HS-5 (cell line): ENCODE measurements at regions not wholly inside any gene's neighbourhood (a gene's known extent, or its start where the extent isn't known, plus 50 kb on each side); places are given as distances from the start of the nearest gene placed in this dataset.

ENCODE experiments used
- DNase-seq: peaks from one replicate; pipeline ENCODE4 v3.0.0-alpha.2; 2012; ENCODE audit warnings: low read depth

- DNase-seq: no peak
Observed at GRCh38 chr13:73934771-73935170, 199.4 kb downstream of the KLF12 start.

DNA sequence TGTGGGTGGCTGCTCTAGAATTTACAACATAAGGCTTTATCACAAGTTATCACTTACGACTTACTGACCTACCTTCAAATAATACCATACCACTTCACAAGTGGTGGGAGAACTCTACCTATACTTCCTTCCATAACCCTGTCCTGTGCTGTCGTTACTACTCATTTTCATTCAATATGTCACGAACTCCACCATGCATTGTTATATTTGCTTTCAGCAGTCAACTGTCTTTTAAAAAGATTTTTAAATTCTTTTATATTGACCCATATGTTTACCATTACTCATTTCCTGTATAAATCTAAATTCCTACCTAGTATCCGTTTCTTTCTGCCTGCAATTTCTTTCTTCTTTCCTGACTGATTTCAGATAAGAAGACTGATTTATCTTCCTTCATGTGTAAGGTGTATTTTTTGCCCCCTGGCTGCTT is 200.0 kb downstream of the KLF12 start:
- no peak for DNase-seq

GRCh38 chr13:73933795-73934194 is 200.4 kb downstream of the KLF12 start:
- DNase-seq: no peak

GRCh38 chr13:73932091-73932490 is 202.1 kb downstream of the KLF12 start:
- DNase-seq: no peak

DNA sequence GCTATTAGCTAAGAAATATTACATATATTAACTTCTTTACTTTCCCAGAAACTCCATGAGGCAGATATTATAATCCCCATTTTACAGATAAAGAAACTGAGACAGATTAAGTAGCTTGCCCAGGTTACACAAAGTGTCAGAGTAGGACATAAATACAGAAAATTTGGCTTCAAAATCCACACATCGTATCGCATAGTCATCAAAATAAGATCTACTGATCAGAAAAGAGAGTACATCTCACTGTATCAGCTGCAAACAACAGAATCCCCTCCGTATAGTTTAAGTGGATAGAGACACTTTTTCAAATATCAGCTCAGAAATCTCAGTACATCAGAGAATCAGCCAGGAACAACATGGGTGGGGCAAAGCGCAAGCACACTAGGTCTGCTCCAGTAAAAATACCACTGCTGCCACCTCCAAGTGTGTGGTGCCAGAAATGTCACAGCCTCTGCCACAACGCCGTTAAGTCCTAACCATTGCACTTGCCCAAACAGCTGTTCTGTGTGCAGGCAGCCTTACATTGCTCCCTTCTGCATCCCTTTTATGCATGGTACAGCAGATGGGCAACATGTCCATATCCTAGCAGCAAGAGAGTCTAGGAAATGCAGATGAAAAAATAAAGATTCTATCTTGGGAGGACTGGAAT is 204.8 kb downstream of the KLF12 start:
- DNase-seq: no peak

DNA sequence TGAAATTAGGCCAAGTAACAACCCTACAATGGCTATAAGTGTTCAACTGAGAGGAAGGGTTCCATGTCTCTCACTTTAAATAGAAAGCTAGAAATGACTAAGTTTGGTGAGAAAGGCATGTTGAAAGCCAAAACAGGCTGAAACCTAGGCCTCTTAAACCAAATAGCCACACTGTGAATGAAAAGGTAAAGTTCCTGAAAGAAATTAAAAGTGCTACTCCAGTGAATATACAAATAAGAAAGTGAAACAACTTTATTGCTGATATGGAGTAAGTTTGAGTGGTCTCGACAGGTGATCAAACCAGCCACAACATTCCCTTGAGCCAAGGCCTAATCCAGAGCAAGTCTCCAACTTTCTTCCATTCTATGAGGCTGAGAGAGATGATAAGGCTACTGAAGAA is 209.6 kb downstream of the KLF12 start:
- DNase-seq: no peak

DNA sequence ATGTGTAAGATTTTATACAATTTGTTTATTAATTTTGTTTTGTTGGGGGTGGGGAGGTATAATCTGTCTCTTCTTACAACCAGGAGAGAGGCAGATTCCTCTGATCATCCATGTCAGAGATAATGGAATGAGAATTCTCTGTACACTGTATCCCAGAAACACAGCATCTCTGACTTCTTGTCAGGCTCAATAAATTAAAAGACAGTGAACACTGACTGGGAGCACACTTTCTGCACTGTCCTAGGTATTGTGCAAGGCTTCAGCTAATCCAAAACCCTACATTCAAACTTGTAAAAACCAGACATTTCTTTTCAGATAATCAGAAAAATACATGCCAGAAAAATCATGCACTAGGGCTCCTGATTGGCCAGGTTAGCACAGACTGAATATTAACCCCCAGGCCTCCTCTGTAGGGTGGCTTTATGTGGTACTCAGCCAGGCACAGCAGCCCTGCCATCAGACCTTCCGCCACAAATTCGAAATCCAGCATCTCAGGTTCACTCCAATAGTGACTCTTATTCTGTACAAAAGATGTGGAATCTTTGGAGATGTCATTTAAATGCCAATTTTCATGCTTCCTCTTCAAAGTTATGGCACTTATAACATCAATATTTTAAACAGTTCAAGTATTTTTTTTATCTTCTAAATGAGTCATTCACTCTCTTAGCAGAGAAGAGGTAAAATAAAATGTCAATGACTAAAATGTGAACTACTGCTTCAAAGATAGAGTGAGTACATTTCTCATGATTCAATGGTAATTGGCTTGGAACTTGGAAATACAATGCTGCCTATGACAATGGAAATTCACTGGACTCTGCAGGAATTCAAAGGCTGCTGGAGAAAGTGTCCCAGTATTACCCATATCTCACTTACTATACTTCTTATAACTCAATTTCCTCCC is 211.5 kb downstream of the KLF12 start:
- no peak for DNase-seq

- no peak for DNase-seq
Observed at GRCh38 chr13:73918691-73919090, 215.5 kb downstream of the KLF12 start.

- no peak for DNase-seq
Observed at GRCh38 chr13:73913751-73914518, 220.3 kb downstream of the KLF12 start.

GRCh38 chr13:73913079-73913740 is 221.0 kb downstream of the KLF12 start:
- no peak for DNase-seq

DNA sequence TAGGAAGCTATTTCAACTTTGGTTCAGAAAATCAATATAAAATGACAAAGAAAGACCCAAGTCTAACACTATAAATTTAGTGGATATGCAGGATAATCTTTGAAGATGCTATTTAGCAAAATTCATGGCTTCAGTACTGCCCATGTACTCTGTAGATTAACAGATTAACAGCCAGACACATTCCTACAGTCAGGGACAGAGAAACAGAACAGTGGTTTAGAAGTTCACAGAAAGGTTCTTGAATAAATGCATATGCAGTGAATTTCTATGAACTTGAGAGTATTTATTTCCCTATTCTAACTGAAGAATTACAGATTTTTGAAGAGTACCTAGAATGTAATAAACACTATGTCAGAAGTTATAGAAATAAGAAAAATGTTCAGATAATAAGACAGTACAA is 222.8 kb downstream of the KLF12 start:
- DNase-seq: no peak

DNA sequence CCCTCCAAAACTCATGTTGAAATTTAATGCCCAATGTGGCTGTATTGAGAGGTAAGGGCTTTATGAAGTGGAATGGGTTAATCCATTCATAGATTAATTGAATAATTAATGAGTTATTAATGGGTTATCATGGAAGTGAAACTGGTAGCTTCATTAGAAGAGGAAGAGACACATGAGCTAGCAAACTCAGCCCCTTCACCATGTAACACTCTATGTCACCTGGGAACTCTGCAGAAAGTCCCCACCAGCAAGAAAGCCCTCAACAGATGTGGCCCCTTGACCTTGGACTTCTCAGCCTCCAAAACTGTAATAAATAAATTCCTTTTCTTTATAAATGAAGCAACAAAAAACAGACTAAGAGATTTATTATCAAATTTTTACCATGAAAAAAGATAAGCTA is 223.5 kb downstream of the KLF12 start:
- DNase-seq: no peak

- no peak for DNase-seq
Observed at GRCh38 chr13:73908809-73909208, 225.4 kb downstream of the KLF12 start.

- no peak for DNase-seq
Observed at GRCh38 chr13:73904625-73905024, 229.6 kb downstream of the KLF12 start.

DNA sequence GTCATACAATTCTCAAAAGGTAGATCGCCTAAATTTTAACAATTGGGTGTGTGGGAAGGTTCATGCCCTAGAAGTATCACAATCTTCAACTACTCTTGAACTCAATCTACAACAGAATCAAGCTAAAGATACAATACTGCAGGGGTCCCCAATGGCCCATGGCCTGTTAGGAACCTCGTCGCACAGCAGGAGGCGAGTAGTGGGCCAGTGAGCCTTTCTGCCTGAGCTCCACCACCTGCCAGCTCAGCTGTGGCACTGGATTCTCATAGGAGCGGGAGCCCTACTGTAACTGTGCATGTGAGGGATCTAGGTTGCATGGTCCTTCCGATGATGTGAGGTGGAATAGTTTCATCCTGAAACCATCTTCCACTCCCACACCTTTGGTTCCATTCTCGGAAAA is 230.6 kb downstream of the KLF12 start:
- DNase-seq: no peak

DNA sequence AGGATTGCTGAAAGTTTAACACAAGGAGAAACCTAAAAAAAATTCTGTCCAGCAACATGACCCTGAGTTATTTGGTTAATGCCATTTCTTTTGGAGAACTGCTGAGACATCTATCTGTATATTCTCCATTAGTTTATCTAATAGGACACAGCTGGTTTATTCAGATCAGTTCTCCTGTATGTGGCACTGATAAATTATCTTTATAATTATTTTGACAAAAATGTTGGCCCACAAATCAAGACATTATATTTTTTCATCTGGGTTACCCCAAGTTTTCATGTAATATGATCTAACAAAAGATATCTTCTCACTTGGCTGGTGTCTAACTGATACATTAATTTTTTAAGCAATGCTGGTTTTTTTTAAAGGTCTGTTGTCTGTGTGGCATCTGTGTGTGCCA is 231.4 kb downstream of the KLF12 start:
- no peak for DNase-seq

DNA sequence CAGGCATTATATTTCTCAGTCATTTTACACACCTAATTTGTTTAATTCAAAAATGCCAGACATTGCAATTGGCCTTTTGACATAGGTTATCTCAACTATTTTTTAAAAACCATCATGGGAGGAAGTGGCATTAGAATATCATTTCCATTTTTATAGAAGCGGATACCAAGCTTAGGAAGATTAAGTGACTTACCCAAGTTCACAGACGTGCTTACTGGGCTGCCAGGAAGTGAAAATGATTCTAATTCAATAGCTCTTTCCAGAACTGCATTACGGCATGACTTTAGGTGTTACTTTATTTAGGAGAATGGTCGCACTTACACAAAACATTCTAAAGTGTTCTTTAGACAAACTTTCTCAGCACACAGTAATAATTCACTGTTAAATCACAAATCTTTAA is 231.9 kb downstream of the KLF12 start:
- no peak for DNase-seq

DNA sequence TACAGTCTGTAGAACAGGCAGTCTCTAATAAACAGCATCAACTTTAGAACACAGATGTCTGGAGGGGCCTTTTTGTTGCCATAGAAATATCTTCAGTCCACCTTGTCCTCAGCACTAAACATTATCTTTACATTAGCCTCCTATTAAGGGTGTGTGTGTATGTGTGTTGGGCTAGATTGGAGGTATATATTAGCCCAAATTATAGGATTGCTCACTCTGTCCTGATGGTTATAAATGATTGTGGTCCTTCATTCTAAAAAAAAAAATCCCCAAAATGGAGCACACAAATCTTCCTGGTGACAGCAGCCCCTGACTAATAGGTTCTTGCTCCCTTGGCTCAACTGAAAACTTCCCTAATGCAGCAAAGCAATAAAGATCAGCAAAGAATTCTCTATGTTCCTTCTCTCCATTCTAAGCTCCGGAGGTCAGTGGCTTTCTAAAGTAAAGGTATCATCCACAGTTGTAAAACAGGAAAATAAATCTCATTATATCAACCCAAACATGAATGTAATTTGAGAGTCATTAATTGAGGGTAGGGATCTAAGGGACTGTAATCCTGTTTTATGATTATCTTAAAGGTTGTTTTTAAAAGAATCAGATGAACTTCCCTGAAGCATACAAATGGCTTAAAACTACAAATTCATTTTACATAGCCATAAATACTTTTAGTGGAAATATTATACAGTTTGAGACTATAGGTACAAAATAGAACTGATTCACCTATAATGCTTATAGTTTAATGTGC is 232.7 kb downstream of the KLF12 start:
- no peak for DNase-seq

- DNase-seq: no peak
Observed at GRCh38 chr13:73900591-73900990, 233.6 kb downstream of the KLF12 start.

- no peak for DNase-seq
Observed at GRCh38 chr13:73898899-73899298, 235.3 kb downstream of the KLF12 start.

GRCh38 chr13:73898276-73898675 is 235.9 kb downstream of the KLF12 start:
- DNase-seq: no peak
